ENCODE measurements at regions not wholly inside any gene's neighbourhood (a gene's known extent, or its start where the extent isn't known, plus 50 kb on each side); places are given as distances from the start of the nearest gene placed in this dataset.
"Not testable (repeated sequence)": the region's sequence is repeated elsewhere in the genome, so short reads cannot be mapped to it uniquely, and the experiment has no call there.

DNA sequence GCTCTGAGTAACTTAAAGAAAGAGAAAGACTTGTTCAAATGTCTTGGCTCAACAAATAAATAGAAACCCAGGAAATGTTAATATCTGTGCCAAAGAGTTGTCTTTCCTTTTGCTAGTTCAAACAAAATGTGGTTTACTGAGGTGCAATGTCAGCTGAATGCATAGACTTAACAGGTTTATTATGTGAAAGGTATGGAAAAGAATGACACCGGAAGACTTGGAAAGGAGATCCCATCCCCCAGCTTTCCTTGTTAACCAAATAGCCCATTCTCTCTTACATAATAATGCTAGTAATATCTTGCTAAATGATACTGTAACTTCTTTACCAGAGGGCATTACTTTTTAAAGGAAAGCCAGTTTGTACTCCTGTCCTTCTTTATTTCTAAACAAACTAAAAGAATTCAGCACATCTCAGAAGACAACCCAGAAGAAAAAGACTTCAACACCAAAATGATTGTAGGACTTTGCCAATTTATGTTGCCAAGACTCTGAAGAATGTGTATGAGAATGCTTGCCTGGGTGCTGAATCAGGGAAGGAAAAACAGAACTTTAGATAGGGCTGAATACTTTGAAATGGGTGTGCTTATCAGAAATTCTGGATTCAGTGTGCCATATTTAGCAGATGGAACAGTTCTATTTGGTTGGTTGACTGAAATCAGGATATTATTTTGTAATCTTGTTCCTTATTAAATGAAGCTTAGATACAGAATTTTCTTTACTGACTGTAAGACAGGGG is 344.1 kb downstream of the TMEM38B start:
- TF ChIP-seq, protein P1, sequence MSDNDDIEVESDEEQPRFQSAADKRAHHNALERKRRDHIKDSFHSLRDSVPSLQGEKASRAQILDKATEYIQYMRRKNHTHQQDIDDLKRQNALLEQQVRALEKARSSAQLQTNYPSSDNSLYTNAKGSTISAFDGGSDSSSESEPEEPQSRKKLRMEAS (IDR thresholded peaks at IDR 0.05; ENCODE audit: low read depth, low read length) = no peak
- TF ChIP-seq CTCF (IDR thresholded peaks at IDR 0.05; ENCODE audit: low read depth, low read length) = no peak
- TF ChIP-seq MYC (IDR thresholded peaks at IDR 0.05; ENCODE audit: low read depth, low read length) = no peak
- no peak for DNase-seq (ENCODE audit: low read depth)
- H3K4me3 ChIP-seq (ENCODE audit: low read depth, low read length) = no peak overlapping the region

GRCh38 chr9:106039151-106039935 is 345.0 kb downstream of the TMEM38B start:
- no peak overlapping the region for H3K4me3 ChIP-seq (ENCODE audit: low read depth, low read length)
- TF ChIP-seq MYC (IDR thresholded peaks at IDR 0.05; ENCODE audit: low read depth, low read length) (no peak), CTCF (IDR thresholded peaks at IDR 0.05; ENCODE audit: low read depth, low read length) (no peak), POLR2A (IDR thresholded peaks at IDR 0.05; ENCODE audit: extremely low read depth, insufficient read length) (no peak)
- TF ChIP-seq, protein P1 (IDR thresholded peaks at IDR 0.05; ENCODE audit: low read depth, low read length) = no peak
- DNase-seq (ENCODE audit: low read depth) = no peak

DNA sequence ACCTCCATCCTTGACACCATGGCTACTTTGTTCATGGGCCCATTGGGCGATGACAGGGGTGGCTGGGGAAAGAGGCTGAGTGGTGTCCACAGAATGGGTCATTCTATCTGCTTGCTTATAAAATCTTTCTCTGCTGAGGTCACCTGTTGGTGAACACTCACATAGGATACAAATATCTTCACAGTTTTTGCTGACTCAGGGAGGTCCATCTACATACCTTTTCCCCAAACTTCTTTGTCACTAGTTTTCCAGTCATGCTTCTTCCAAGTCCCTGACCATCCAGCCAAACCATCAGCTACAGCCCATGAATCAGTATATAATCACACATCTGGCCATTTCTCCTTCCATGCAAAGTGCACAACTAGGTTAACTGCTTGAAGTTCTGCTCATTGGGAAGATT is 347.6 kb downstream of the TMEM38B start:
- DNase-seq (ENCODE audit: low read depth); H3K4me3 ChIP-seq (ENCODE audit: low read depth, low read length): not testable (repeated sequence)

GRCh38 chr9:106051545-106051944 is 357.2 kb downstream of the TMEM38B start:
- TF ChIP-seq MYC (IDR thresholded peaks at IDR 0.05; ENCODE audit: low read depth, low read length) (no peak), POLR2A (IDR thresholded peaks at IDR 0.05; ENCODE audit: extremely low read depth, insufficient read length) (no peak), CTCF (IDR thresholded peaks at IDR 0.05; ENCODE audit: low read depth, low read length) (no peak)
- TF ChIP-seq, protein P1 (IDR thresholded peaks at IDR 0.05; ENCODE audit: low read depth, low read length) = no peak
- H3K4me3 ChIP-seq (ENCODE audit: low read depth, low read length) = no peak overlapping the region
- DNase-seq (ENCODE audit: low read depth) = no peak

DNA sequence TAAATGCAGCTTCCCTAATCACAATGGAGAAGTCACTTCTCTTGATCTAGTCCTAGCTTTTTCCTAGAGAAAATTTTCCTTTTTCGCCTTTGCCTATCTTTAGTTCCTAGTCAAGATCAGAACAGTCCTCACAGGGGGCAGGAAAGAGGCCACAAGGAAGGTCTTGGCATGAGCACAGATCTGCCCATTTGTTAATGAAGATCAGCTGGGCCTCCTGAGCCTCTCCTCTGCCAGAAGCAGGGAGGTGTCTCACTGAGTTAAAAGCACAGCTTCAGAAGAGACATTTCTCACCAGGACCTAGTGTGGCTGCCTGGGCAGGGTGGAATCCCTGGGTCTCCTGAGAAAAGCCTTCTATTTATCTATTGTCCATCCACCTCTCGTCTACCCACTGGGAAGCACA is 357.8 kb downstream of the TMEM38B start:
- no peak for DNase-seq (ENCODE audit: low read depth)
- H3K4me3 ChIP-seq (ENCODE audit: low read depth, low read length) = no peak overlapping the region
- TF ChIP-seq MYC (IDR thresholded peaks at IDR 0.05; ENCODE audit: low read depth, low read length) = no peak
- TF ChIP-seq POLR2A (IDR thresholded peaks at IDR 0.05; ENCODE audit: extremely low read depth, insufficient read length) = no peak
- TF ChIP-seq, protein P1 (IDR thresholded peaks at IDR 0.05; ENCODE audit: low read depth, low read length) = no peak
- TF ChIP-seq CTCF (IDR thresholded peaks at IDR 0.05; ENCODE audit: low read depth, low read length) = no peak

DNA sequence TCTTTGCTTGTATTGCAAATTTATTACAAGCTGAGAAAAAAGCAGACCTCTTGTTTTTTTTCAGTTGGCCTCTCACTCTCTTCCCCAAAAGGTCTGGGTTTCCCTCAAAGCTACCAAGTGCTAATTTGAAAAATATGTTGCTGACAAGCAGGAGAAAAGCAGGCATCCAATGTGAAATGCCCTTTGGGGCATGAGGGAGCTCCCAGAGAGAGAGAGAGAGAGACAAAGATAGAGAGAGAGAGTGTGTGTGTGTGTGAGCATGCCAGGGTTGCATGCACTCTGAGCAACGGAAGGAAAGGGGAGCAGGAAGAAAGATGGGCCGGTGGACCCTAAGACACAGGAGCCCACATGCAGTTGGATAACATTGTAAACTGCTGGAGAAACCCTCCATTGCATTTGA is 358.4 kb downstream of the TMEM38B start:
- TF ChIP-seq POLR2A (IDR thresholded peaks at IDR 0.05; ENCODE audit: extremely low read depth, insufficient read length) (no peak), MYC (IDR thresholded peaks at IDR 0.05; ENCODE audit: low read depth, low read length) (no peak)
- DNase-seq (ENCODE audit: low read depth) = no peak

More for the DNA sequence above, 358.4 kb downstream of the TMEM38B start:
- no peak overlapping the region for H3K4me3 ChIP-seq (ENCODE audit: low read depth, low read length)

Data from NB4 (cell line).